ENCODE measurements at regions not wholly inside any gene's neighbourhood (a gene's known extent, or its start where the extent isn't known, plus 50 kb on each side); places are given as distances from the start of the nearest gene placed in this dataset.

- no peak overlapping the region for H3K4me3 ChIP-seq (ENCODE audit: low read depth, low read length)
- no peak for TF ChIP-seq CTCF (IDR thresholded peaks at IDR 0.05; ENCODE audit: borderline replicate concordance, insufficient read depth, low read depth, low read length)
Measured at GRCh38 chr4:23117826-23118225, 425.1 kb downstream of the GBA3 start.

- no peak overlapping the region for H3K4me3 ChIP-seq (ENCODE audit: low read depth, low read length)
- TF ChIP-seq CTCF (IDR thresholded peaks at IDR 0.05; ENCODE audit: borderline replicate concordance, insufficient read depth, low read depth, low read length), result no peak
Measured at GRCh38 chr4:23114538-23114937, 421.8 kb downstream of the GBA3 start.

GRCh38 chr4:23113104-23113503 lies 420.4 kb downstream of the GBA3 start:
- H3K4me3 ChIP-seq (ENCODE audit: low read depth, low read length), result no peak overlapping the region
- TF ChIP-seq CTCF (IDR thresholded peaks at IDR 0.05; ENCODE audit: borderline replicate concordance, insufficient read depth, low read depth, low read length), result no peak

GRCh38 chr4:23106516-23106915 lies 413.8 kb downstream of the GBA3 start:
- TF ChIP-seq CTCF (IDR thresholded peaks at IDR 0.05; ENCODE audit: borderline replicate concordance, insufficient read depth, low read depth, low read length), result no peak
- H3K4me3 ChIP-seq (ENCODE audit: low read depth, low read length), result no peak overlapping the region

- H3K4me3 ChIP-seq (ENCODE audit: low read depth, low read length), result no peak overlapping the region
- TF ChIP-seq CTCF (IDR thresholded peaks at IDR 0.05; ENCODE audit: borderline replicate concordance, insufficient read depth, low read depth, low read length), result no peak
Measured at GRCh38 chr4:23105759-23106370, 413.1 kb downstream of the GBA3 start.

GRCh38 chr4:23097251-23097650 lies 404.5 kb downstream of the GBA3 start:
- TF ChIP-seq CTCF (IDR thresholded peaks at IDR 0.05; ENCODE audit: borderline replicate concordance, insufficient read depth, low read depth, low read length), result no peak
- H3K4me3 ChIP-seq (ENCODE audit: low read depth, low read length), result no peak overlapping the region

- H3K4me3 ChIP-seq (ENCODE audit: low read depth, low read length), result no peak overlapping the region
Measured at GRCh38 chr4:23091711-23092110, 399.0 kb downstream of the GBA3 start.

More at GRCh38 chr4:23091711-23092110, 399.0 kb downstream of the GBA3 start:
- TF ChIP-seq CTCF (IDR thresholded peaks at IDR 0.05; ENCODE audit: borderline replicate concordance, insufficient read depth, low read depth, low read length), result no peak
